ENCODE measurements at regions not wholly inside any gene's neighbourhood (a gene's known extent, or its start where the extent isn't known, plus 50 kb on each side); places are given as distances from the start of the nearest gene placed in this dataset.
"Not testable (repeated sequence)": the region's sequence is repeated elsewhere in the genome, so short reads cannot be mapped to it uniquely, and the experiment has no call there.

DNA sequence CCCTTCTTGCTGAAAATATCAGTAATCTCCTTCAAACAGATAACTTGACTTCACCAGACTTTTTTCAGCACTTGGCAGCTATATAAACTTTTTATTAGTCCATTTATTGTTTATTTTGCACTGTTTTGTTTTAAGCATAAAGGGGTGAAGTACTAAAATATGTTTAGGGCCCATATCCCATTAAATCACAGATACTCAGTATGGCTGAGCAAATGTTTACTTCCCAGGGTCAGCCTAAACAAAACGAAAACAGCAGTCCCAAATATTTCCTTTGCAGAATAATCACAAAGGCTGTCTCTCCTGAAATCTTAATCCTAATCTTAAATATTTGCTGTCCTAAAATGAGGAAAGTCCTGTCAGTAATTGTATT, 649.6 kb downstream of the TNS3 start:
- no peak for DNase-seq

DNA sequence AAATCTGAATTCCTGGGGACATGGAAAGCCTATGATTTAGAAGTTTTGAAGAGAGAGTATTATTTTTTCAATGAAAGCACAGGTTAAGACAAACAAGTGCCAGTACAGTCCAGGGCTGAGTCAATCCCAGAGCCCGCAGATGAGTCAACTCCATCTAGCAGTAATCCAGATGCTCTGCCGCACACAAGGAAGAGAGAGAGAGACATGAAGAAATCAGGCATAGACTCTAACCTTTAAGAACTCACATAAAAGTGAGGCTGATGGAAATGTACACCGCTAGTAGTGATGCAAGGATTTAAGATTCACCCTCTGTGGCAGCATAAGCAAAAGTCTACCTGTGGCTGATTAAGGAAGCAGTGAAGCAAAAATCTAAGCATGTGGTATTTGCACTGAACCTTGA, 651.5 kb downstream of the TNS3 start:
- no peak for DNase-seq

DNA sequence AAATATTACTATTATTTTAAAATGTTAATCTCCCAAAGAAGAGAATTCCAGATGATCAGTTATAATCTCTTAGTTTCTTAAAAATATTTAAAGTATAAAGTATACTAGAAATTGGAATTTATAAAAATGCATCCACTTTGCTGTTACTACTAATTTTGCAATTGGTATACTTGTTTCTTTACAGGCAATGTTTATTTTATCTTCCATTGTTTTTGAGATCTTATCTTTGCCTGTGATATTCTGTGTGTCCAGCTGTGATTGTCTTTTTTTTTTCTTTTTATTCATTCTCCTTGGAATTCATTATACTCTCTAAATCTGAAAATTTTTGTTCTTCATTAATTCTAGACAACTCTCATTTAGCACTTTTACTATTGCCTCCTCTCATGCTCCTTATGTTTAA, 652.6 kb downstream of the TNS3 start:
- DNase-seq = no peak

DNA sequence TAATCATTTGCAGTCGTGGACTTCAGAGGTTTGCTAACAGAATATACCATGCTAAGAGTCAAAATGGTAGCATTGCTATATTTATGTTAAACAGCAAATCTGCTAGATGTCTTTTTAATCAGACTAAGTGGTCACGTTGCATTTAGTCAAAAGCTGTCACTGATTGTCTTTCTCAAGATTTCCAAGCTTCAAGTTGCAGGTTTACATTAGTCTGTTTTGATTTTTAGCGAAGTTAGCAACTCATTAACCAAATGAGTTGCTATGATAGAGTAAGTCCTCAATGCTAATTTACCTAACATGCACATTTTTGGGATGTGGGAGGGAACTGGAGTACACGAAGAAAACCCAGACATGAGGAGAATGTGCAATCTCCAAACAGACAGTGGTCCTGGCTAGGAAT, 653.2 kb downstream of the TNS3 start:
- DNase-seq = no peak

DNA sequence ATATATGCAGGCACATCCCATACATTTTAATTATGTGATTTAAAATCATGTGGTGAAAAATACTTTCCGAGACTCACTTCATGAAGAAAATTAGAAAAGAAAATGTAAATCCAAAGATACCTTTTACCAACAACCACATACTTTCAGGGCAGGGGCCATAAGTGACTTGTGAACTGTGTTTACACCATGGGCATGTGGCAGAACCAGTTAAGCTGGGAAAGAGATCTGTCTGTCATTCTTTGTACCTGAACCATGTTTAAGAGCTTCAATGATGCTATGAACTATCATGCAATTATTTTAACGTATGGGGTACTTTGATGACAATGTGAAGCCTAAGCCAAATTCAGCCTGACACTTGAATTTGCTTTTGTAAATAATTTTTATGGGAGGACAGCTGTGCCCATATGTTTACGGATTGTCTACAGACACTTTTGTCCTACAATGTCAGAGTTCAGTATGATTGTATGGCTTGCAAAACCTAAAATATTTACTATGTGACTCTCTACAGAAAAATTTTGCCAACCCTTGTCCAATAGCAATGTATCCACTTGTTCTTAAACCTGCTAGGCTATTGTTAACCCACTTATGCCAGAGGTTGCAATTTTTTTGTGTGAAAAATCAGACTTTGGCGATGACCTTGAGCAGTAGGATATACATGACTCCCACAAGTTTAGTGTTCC, 654.6 kb downstream of the TNS3 start:
- no peak for DNase-seq

DNA sequence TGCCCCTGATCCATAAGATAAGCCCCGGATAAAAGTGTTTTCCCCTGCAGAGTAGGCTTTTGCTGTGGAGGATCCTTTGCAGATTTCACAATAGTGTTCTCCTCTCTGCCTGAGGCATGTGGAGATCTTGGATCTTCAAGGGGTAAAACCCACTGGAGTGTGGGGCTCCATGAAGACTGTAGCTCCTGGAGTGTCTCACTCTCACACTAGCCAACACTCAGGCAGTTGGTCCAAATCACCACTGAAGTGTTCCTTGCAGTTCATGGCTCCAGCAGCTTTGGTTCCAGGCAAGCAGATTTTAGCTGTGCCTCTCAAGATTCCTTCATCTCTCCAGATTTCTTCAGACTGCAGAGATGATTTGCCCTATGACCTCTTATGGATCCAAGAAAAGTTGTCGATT, 665.3 kb downstream of the TNS3 start:
- DNase-seq = no peak

DNA sequence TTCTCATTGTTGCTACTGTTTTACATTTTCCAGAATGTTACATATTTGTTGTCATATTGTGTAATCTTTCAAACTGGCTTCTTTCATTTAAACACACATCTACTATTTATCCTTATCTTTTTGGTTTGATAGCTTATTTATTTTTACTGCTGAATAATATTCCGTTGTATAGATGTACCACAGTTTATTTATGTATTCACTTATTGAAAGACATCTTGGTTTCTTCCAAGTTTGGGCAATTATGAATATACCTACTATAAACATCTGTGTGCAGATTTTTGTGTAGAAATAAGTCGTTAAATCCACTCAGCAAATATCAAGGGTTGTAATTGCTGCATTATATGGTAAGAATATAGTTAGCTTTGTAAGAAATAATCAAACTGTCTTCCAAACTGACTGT, 669.2 kb downstream of the TNS3 start:
- no peak for DNase-seq

DNA sequence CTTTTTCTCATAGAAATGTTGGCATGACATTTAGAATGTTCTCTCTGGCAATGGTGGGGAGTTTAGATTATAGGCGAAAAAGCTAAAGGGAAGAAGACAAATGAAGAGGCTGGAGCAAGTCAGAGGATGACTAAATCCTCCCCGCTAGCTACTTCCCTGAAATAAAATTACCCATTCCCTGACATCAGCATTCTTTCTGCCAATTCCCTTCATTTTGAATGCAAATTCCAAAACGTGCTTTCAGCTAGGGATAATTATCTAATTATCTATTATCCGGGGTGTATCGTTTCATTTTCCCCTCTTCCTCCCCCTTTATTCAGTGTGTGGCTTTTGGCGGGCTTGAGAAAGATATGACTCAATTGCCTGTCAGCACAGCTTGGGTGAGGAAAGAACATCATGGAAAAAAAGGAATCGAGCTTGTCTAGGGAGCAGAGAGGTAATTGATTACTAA, 672.3 kb downstream of the TNS3 start:
- no peak for DNase-seq

DNA sequence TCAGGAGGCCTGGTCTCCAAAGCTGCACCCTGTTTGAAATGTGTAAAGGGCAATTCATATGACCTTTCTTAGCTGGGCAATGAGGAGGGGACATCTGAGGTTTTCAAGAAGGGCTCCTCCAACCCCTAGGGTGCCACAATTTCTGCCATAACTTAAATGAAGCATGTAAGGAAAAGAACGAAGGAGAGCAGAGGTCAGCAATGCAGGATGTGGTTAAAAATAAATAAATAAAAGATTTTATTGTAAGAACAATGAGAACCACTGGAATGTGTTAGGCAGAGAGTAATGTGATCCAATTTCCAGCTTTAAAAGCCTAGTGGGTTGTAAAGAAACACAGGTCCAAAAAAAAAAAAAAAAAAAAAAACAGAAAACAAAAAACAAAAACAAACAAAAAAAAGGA, 673.1 kb downstream of the TNS3 start:
- DNase-seq = no peak

DNA sequence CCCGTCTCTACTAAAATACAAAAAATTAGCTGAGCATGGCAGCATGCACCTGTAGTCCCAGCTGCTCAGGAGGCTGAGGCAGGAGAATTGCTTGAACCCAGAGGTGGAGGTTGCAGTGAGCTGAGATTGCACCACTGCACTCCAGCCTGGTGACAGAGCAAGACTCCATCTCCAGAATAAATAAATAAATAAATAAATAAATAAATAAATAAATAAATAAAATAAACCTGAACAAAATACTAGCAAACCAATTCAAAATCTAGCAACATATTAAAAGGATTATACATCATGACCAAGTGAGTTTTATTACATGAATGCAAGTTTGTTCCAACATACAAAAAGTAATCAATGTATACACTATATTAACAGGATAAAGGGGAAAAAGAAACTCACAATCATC, 677.4 kb downstream of the TNS3 start:
- DNase-seq = not testable (repeated sequence)

DNA sequence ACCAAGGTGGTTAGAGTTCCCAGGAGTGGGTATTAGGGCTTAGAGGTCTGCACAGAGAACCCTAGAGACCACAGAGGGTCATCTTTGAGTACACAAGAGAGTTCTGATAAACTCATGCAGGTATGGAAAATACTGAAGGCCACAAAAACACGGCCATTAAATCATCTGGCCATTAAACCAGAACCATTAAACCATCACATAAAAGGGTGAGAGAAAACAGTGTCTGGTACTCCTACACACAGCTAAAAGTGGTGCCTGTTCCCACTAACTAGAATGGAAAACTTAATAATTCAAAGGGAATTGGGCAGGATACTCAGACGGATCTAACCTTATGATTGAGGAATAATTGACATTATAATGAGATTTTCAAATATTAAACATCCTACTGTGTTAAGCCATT, 679.4 kb downstream of the TNS3 start:
- DNase-seq = no peak

DNA sequence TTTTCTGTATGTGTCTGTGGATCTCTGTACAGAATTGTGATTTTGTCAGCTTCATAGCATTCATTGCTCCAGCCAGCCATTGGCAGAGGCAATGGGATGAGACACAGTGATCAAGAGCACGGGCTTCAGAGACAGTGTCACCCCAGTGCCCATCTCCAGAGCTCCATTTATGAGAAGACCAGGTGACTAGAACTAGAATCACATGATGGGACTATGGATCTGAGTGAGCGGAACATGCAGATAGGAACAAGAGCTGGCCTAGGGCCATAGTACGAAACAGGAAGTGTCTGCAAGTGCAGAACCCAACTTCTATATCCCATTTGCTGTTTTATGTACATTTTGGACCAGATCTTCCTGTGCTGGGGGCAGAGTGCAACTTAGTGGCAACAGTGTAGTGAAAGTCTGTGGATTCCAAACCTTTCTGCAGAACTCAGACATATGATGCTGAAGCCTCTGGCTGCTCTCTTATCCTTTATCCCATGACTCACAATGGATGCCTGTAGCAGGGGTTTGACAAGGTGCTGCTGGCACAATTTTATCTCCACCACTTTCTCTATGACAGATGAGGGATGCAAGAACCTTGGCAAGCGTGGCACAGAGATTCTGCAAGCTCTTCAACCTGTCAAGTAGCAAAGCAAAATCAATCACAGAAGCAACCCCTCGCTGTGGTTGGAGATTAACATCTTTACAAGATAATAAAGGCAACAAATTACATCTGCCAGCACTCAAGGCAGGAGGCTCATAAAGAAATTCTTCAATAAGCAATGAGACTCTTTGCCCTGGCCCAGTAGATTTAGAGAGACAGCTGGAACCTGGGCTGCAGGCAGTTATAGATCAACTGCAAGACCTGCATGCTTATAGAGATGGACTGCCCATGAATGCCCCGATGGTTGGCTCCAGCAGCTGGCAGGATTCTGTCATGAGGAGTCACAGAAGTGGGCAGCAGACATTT, 681.3 kb downstream of the TNS3 start:
- no peak for DNase-seq

DNA sequence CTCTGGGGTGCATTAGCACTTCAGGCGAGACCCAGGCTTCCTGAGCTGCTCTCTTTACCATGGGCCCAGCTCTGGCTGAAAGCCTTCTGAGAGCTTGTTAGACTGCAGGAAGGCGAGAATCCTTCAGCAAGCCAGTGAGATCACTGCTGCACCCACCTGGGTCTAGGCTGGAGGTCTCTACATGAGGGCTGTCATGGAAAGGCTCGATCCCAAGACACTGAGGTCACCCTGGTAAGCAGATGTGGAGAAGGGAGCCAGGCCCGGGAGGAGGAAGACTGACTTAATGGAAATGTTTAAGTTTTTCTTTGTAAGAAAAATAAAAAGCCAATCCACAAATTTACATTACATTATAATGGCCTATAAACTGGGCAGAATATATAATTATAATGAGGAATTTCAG, 684.5 kb downstream of the TNS3 start:
- DNase-seq = no peak

DNA sequence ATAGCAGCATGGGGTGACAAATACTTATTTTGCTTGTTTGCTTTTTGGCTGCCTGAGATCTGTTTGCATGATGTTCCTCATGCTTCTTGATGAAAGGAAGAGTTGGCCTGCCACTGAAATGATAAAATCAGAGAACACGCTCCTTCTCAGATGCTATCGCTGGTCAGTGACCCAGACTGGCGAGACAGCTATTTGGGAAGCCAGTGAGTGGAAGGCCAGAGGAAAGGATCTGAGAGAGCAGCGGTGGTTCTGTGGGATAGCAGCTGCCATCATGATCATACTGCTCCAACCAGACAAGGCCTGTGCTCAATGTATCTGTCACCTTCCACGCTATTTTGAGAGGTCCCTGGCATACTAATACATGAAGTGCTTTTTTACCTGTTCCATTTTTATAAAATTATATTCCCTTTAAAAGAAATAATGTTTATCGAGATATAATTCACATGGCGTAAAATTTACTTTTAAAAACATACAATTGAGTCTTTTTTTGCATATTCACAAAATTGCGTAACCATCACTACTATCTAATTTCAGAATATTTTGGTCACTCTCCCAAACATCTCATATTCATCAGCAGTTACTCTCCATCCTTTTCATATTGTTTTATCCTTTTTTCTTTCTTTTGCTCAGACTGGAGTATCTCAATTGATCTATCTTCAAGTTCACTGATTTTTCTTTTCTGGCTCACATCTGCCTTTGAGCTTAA, 695.1 kb downstream of the TNS3 start:
- no peak for DNase-seq

DNA sequence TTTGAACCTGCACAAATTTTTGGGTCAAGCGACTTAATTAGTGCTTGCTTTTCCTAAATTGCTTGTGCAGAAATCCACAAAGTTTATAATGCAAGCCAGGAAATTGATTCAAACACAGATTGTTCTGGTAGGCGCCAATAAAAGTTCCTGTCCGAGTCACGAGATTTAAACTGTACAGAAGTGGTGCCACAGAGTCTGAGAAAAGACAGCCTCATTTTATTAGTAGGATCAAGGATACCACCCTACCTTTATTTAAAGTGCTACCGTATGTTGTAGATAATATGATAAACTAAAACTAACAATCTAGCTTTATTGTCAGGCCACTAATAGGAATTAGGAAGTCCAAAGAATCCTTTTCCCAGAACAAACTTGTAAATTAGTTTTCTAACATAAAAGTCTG, 696.7 kb downstream of the TNS3 start:
- no peak for DNase-seq

DNA sequence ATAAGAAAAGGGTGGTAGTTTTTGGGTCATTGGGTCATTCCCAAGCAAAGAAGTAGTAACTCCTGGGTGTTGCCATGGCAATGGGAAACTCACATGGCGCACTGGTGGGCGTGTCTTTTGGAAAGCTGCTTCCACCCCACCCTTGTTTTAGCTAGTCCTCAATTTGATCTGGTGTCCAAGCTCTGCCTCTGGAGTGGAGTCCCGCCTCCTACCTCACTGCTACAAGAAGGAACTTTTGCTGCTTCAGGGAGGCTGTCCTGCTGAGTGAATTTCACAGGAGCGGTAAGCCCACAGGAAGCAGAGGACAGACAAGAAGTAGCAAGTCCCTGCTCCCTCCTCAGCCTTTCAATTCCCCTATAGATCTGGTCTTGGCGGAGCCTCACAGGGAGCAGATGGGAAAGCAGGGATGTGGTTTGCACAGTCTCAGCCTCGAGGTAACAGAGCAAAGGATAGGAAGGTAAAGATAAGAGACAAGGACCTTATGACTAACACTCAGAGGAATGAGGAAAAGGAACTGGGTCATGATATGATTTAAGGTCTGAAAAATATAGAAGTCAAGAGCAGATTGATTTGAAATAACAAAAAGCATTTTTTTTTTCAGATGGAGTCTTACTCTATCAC, 700.3 kb downstream of the TNS3 start:
- DNase-seq = no peak

DNA sequence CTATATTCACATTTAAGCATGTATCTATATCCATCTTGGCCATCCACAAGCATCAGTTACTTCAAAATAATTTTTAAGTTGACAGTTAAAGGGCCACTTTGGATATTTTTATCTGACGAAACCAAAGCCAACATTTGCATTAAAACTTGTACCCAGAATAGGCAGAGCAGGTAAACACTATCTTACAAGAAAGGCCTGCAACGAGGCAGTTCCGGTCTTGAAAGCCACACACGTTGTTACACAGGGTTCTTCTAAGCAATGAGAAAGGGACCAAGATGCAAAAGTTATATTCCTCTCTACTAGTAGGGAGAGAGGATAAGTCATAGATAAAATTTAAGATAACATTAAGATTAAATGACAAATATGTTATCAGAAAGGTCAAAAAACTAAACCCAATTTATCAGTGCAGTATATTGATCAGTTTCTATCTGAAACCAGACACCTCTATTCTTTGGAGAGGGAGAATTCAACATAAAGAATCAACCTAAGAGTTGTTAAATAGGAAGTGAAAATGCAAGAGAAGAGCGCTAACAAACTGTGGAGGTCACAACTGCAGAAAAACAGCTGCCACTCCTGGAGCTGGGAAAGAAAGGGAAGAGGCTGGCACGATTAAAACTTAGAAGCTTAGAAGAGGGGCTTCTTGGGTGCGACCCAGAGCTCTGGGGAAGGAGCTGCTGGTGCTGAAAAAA, 701.3 kb downstream of the TNS3 start:
- DNase-seq = no peak

DNA sequence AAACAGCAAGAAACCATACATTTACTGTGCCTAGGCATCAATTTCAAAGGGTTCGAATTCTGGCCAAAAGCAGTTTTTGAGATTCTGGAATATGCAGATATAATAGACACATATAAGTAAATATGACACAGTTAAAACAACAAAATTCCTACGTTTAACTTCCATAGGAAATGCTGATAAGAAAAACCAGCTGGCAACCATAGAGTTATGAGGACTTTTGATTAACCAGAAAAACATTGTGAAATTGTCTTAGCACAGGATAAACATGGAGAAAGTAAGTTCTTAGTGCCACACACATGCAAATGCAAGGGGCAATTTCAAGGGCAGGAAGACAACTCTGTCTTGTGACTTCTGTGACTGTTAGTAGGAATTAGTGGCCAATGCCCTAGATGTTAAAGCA, 702.1 kb downstream of the TNS3 start:
- DNase-seq = no peak

DNA sequence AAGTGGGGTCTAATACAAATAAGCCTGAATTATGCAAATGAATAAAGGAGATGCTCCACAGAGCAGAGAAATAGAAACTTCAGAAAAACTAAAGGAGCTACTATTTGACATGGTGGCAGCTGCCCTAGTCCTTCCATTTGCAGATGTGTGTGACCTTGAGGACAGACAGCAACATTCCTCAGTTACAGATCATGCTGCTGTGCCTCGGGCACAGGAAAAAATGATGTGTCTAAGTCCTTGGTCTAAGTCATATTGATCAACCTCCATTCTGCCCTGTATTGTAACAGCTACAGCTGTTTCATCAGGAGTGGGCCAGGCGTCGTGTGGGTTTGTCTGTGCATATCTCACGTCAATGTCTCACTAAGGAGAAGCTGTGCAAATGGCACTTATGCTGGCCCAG, 710.4 kb downstream of the TNS3 start:
- DNase-seq = no peak

DNA sequence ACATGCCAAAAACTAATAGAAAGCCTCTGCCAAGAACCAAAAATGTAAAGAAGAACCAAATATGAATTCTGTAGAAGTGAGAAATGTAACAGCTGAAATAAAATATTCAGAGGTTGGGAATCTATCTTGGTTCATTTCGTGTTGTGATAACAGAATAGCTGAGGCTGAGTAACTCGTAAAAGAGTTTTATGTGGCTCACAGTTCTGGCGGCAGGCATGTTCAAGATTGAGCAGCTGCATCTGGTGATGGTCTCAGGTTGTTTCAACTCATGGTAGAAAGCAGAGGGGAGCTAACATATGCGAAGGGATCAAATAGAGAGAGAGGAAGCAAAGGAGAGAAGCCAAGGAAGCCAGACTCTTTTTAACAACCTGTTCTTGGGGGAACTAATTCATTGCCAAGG, 717.2 kb downstream of the TNS3 start:
- no peak for DNase-seq

DNA sequence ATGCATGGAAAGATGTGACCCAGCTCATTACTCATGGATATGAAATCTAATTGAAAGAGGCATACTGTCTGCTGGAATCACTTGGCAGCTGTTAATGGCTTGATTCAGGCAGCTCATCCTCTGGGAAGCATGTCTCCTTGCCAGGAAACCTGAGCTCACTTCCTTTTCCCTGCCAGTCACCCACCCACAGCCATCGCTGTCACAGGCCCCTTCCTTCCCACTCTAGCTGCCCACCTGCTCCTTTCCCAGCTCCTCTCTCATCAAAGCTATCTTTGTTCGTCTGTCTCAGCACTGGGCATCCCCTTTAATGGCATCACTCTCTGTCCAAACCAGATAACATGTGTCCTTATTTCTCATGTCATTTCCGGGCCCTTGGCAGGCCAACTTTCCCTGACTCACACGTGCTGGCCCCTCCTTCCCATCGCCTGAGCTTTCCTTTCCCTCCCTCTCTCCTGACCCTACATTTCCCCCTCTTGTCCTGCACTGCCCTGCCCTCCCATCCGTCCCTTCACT, 721.9 kb downstream of the TNS3 start:
- DNase-seq = no peak

DNA sequence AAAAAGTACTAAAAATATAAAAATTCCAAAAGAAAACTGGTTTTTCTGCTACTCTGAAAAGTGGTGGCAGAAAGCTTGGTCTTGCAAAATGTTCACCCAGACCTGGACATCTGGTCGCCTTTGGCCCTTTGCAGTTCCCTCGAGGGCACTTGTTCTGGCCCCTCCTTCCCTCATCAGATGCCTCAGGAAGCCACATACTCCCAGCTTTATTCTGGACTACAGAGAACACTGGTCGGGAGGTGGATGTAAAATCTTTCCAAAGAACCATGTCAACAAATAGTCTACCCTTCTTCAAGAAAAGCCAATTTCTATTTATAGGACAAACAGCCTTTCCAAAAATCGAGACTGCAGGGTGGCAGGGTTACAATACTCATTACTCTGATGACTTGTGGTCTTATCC, 726.1 kb downstream of the TNS3 start:
- DNase-seq = no peak

Data from NCI-H1417 treated with DMSO at 0.1 percent for 48 hours (cell line).